H9 (cell line): ENCODE measurements at regions not wholly inside any gene's neighbourhood (a gene's known extent, or its start where the extent isn't known, plus 50 kb on each side); places are given as distances from the start of the nearest gene placed in this dataset.

ENCODE experiments used
- DNase-seq: peaks from one replicate; pipeline ENCODE4 v3.0.0-alpha.2; 2017
- H2AFZ ChIP-seq: one replicate; pipeline ENCODE4 v1.6.1; 2013; ENCODE audit warnings: mild to moderate bottlenecking, low read length, control low read depth, moderate library complexity
- H2AK5ac ChIP-seq: 2 replicates; pipeline ENCODE4 v1.6.1; 2013; ENCODE audit warnings: low read length, control low read depth, mixed read lengths; ENCODE audit not compliant: insufficient read length
- H2BK120ac ChIP-seq: one replicate; pipeline ENCODE4 v1.6.1; 2013; ENCODE audit warnings: low read depth, mild to moderate bottlenecking, low read length, control low read depth, inconsistent platforms; ENCODE audit not compliant: poor library complexity, severe bottlenecking
- H2BK12ac ChIP-seq: 2 replicates; pipeline ENCODE4 v1.6.1; 2013; ENCODE audit warnings: low read length, control low read depth, mixed read lengths, low read depth; ENCODE audit not compliant: insufficient read length
- H2BK15ac ChIP-seq: 2 replicates; pipeline ENCODE4 v1.6.1; 2013; ENCODE audit warnings: low read depth, low read length, control low read depth
- H2BK20ac ChIP-seq: one replicate; pipeline ENCODE4 v1.6.1; 2013; ENCODE audit warnings: low read depth, mild to moderate bottlenecking, low read length, control low read depth, inconsistent platforms; ENCODE audit not compliant: poor library complexity, severe bottlenecking
- H2BK5ac ChIP-seq: 2 replicates; pipeline ENCODE4 v1.6.1; 2013; ENCODE audit warnings: low read length, control low read depth, mixed read lengths; ENCODE audit not compliant: insufficient read length
- H3K14ac ChIP-seq: 2 replicates; pipeline ENCODE4 v1.6.1; 2013; ENCODE audit warnings: low read length, control low read depth; ENCODE audit not compliant: insufficient read depth
- H3K18ac ChIP-seq: 2 replicates; pipeline ENCODE4 v1.6.1; 2013; ENCODE audit warnings: low read depth, mild to moderate bottlenecking, mixed read lengths, low read length, control low read depth; ENCODE audit not compliant: insufficient read length
- H3K23ac ChIP-seq: 2 replicates; pipeline ENCODE4 v1.6.1; 2013; ENCODE audit warnings: low read length, control low read depth, mixed read lengths, low read depth; ENCODE audit not compliant: insufficient read length
- H3K23me2 ChIP-seq: 2 replicates; pipeline ENCODE4 v1.6.1; 2013; ENCODE audit warnings: low read depth, mild to moderate bottlenecking, mixed read lengths, low read length, control low read depth; ENCODE audit not compliant: insufficient read length, poor library complexity, severe bottlenecking
- H3K27ac ChIP-seq: 2 replicates; pipeline ENCODE4 v1.5.1; 2013; ENCODE audit warnings: low read length, control low read depth, mixed read lengths, low read depth; ENCODE audit not compliant: insufficient read length
- H3K27me3 ChIP-seq: 2 replicates; pipeline ENCODE4 v1.6.1; 2013; ENCODE audit warnings: low read length, control low read depth, inconsistent platforms; ENCODE audit not compliant: insufficient read depth
- H3K4ac ChIP-seq: 2 replicates; pipeline ENCODE4 v1.6.1; 2013; ENCODE audit warnings: low read depth, mild to moderate bottlenecking, control low read depth, inconsistent platforms, low read length, moderate library complexity
- H3K4me1 ChIP-seq: 2 replicates; pipeline ENCODE4 v1.6.1; 2013; ENCODE audit warnings: low read length, control low read depth, inconsistent platforms; ENCODE audit not compliant: insufficient read depth
- H3K4me2 ChIP-seq: 2 replicates; pipeline ENCODE4 v1.6.1; 2013; ENCODE audit warnings: low read length, control low read depth, mixed read lengths; ENCODE audit not compliant: insufficient read length, insufficient read depth
- H3K56ac ChIP-seq: 2 replicates; pipeline ENCODE4 v1.6.1; 2013; ENCODE audit warnings: low read depth, mild to moderate bottlenecking, mixed read lengths, low read length, control low read depth; ENCODE audit not compliant: insufficient read length
- H3K79me1 ChIP-seq: 2 replicates; pipeline ENCODE4 v1.6.1; 2013; ENCODE audit warnings: low read depth, mild to moderate bottlenecking, moderate library complexity, low read length, control low read depth, inconsistent platforms; ENCODE audit not compliant: insufficient read depth, poor library complexity, severe bottlenecking
- H3K79me2 ChIP-seq: 2 replicates; pipeline ENCODE4 v1.6.1; 2013; ENCODE audit warnings: low read length, control low read depth, inconsistent platforms; ENCODE audit not compliant: insufficient read depth
- H3K9ac ChIP-seq: 2 replicates; pipeline ENCODE4 v1.6.1; 2013; ENCODE audit warnings: low read length, control low read depth, mixed read lengths; ENCODE audit not compliant: insufficient read length; ENCODE audit errors: extremely low read depth
- H3K9me3 ChIP-seq: one replicate; pipeline ENCODE4 v1.6.1; 2013; ENCODE audit warnings: low read depth, low read length, inconsistent platforms; ENCODE audit not compliant: control insufficient read depth
- H3T11ph ChIP-seq: one replicate; pipeline ENCODE4 v1.6.1; 2013; ENCODE audit warnings: mild to moderate bottlenecking, low read length, control low read depth, inconsistent platforms
- H4K20me1 ChIP-seq: one replicate; pipeline ENCODE4 v1.6.1; 2013; ENCODE audit not compliant: control insufficient read depth, insufficient read length, insufficient read depth
- H4K5ac ChIP-seq: 2 replicates; pipeline ENCODE4 v1.6.1; 2013; ENCODE audit warnings: low read depth, mild to moderate bottlenecking, mixed read lengths, low read length, control low read depth; ENCODE audit not compliant: insufficient read length
- H4K8ac ChIP-seq: replicated peaks from 2 replicates; pipeline ENCODE4 v1.6.1; 2013; ENCODE audit warnings: low read length, control low read depth, mixed read lengths, low read depth; ENCODE audit not compliant: insufficient read length
- H4K91ac ChIP-seq: 2 replicates; pipeline ENCODE4 v1.6.1; 2013; ENCODE audit warnings: low read depth, mild to moderate bottlenecking, moderate library complexity, mixed read lengths, low read length, control low read depth; ENCODE audit not compliant: insufficient read length
- H3K27ac Mint-ChIP-seq, 3 experiments: 2 replicates in 2 of 3; 3 replicates in 1 of 3; pipeline ENCODE4 v1.8.0; 2020 to 2021; ENCODE audit warnings: mixed read lengths in 3 of 3, mild to moderate bottlenecking in 1 of 3, moderate library complexity in 1 of 3
- H3K27me3 Mint-ChIP-seq: 2 replicates; pipeline ENCODE4 v1.8.0; 2021; ENCODE audit warnings: low read depth, mild to moderate bottlenecking, moderate library complexity, mixed read lengths
- H3K36me3 Mint-ChIP-seq, 3 experiments: 2 replicates in 2 of 3; 3 replicates in 1 of 3; pipeline ENCODE4 v1.8.0; 2020 to 2021; ENCODE audit warnings: low read depth in 3 of 3, mixed read lengths in 3 of 3; ENCODE audit not compliant: insufficient read depth in 1 of 3
- H3K4me1 Mint-ChIP-seq, 2 experiments: 2 replicates each; pipeline ENCODE4 v1.8.0; 2020; ENCODE audit warnings: mixed read lengths in 2 of 2
- H3K4me3 Mint-ChIP-seq, 2 experiments: 2 replicates in 1 of 2; 3 replicates in 1 of 2; pipeline ENCODE4 v1.8.0; 2020 to 2021; ENCODE audit warnings: mild to moderate bottlenecking in 2 of 2, mixed read lengths in 2 of 2, moderate library complexity in 1 of 2
- H3K9me3 Mint-ChIP-seq, 2 experiments: 2 replicates in 1 of 2; 3 replicates in 1 of 2; pipeline ENCODE4 v1.8.0; 2020; ENCODE audit warnings: mild to moderate bottlenecking in 2 of 2, mixed read lengths in 2 of 2, moderate library complexity in 1 of 2
- CTCF ChIP-seq: fragments of 200-600 bp; sonication (generic); conservative IDR thresholded peaks from 3 replicates; pipeline ENCODE4 v1.8.0; 2021; ENCODE audit warnings: antibody characterized with exemption, mild to moderate bottlenecking
- WGBS: extraction: QIAGEN DNeasy Blood & Tissue Kit; methylation state at CpG from one replicate; pipeline ENCODE4 v1.1.7; 2013; ENCODE audit warnings: missing lambda C conversion rate, low lambda C conversion rate, mixed read lengths; ENCODE audit not compliant: insufficient read length; ENCODE audit errors: extremely low coverage; 5-methylcytosine and 5-hydroxymethylcytosine counted together

- Histone ChIP-seq H3K9ac (no peak overlapping the region), H3K14ac (no peak overlapping the region), H2BK20ac (no peak overlapping the region), H2BK12ac (no peak overlapping the region), H3K18ac (no peak overlapping the region), H3K4me2 (no peak overlapping the region), H4K91ac (no peak overlapping the region), H3K9me3 (no peaks in the 10 kb centered on the region), H3K56ac (no peak overlapping the region), H3K79me2 (no peaks in the 10 kb centered on the region), H2AK5ac (no peak overlapping the region), H3K4me1 (no peaks in the 10 kb centered on the region), H3K23me2 (no peaks in the 10 kb centered on the region), H3K27ac (no peak overlapping the region), H3K23ac (no peak overlapping the region), H2AFZ (no peak overlapping the region), H3K27me3 (no peaks in the 10 kb centered on the region), H2BK15ac (no peak overlapping the region), H4K20me1 (no peaks in the 10 kb centered on the region), H3K4ac (no peak overlapping the region), H3T11ph (no peak overlapping the region), H2BK120ac (no peak overlapping the region), H4K5ac (no peak overlapping the region), H3K79me1 (no peaks in the 10 kb centered on the region), H2BK5ac (no peak overlapping the region), H4K8ac (no peak overlapping the region)
- TF ChIP-seq CTCF = no peak
- no peaks in the 10 kb centered on the region; a peak in 2 of 5 replicates for H3K9me3 Mint-ChIP-seq
- H3K27me3 Mint-ChIP-seq = no peaks in the 10 kb centered on the region; the same call in none of the 2 replicates
- no CpG with 5 or more reads among the region's 17 CpGs for WGBS
- no peaks in the 10 kb centered on the region for H3K36me3 Mint-ChIP-seq
- no peak for DNase-seq
- no peaks in the 10 kb centered on the region for H3K4me1 Mint-ChIP-seq
- H3K4me3 Mint-ChIP-seq = no peak overlapping the region
- H3K27ac Mint-ChIP-seq = no peak overlapping the region
Observed at GRCh38 chr17:13813347-13814240, 211.9 kb upstream of the HS3ST3A1 start.
